GM12873 (cell line): ENCODE measurements at regions not wholly inside any gene's neighbourhood (a gene's known extent, or its start where the extent isn't known, plus 50 kb on each side); places are given as distances from the start of the nearest gene placed in this dataset.

ENCODE experiments used
- CTCF ChIP-seq: IDR thresholded peaks from 2 replicates; pipeline ENCODE4 v1.5.1; 2012; ENCODE audit warnings: low read depth, mild to moderate bottlenecking, moderate library complexity, low read length, control low read depth; ENCODE audit not compliant: insufficient read depth; ENCODE audit errors: missing control alignments

DNA sequence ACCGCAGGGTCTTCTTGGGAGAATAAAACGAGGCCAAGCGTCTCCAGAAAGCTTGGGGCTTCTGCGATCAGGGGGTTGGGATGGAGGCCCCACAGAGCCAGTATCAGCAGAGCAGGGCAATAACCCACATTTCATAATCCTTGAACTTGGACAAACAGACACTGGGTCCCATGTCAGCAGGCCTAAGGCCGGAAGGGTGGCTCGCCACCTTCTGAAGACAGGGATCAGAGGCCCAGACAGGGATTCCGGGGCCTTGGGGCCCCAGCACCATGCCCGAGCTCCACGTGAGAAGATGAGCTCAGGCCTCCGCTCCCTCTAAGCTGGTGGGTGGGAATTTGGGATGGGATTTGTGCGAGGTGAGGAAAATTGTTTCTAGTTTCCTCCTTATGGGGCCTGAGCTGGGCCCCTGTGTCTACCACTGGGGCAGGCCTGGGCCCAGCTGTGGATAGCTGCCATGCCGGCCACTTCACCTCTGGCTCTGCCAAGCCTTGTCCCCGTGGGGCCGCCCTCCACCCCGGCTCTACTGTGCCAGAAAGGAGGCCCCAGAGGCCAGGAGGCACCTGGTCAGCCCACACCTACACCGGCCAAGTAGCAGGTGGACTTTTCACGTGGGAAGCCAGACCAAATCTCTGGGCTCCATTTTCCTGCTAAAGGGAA is 67.2 kb upstream of the DLK1 start:
- no peak for TF ChIP-seq CTCF

- no peak for TF ChIP-seq CTCF
Measured at GRCh38 chr14:100660498-100660881, 66.2 kb upstream of the DLK1 start.

DNA sequence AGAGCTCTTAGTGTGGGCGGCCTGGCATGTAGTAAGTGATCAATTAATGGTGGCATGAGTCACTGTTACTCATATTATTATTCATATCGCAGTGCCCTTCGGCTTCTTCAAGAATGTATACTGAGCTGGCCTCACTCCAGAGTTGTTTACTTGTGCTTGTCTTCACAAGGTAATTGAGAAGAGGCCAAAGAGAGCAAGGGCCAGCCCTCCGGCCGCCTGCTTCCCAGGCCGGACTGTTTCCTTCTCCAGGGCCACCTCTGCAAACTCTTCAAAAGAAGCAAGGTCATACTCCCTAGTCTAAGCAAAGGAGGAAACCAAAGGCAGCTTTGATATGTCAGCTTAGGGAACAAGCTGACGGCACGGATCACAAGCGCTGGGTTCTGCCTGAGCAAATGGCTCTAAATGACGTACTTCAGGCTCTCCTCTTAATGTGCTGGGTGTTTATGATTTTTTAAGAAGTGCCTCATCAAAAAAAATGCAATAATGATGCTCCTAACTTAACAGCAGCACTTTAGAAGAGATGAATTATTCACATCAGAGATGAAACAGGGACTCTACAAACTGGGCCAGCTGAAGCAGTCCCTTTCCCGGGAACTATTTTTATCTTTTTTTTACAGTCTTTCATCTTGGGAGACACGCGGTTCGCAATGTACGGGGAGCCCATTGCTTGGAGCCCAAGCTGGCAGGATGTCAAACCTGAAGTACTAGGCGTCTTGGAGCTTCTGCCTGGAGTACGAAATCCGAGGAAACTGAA is 65.6 kb upstream of the DLK1 start:
- TF ChIP-seq CTCF, result no peak

- peak; percentile 82 for TF ChIP-seq CTCF
Measured at GRCh38 chr14:100662879-100663760, 63.6 kb upstream of the DLK1 start.

DNA sequence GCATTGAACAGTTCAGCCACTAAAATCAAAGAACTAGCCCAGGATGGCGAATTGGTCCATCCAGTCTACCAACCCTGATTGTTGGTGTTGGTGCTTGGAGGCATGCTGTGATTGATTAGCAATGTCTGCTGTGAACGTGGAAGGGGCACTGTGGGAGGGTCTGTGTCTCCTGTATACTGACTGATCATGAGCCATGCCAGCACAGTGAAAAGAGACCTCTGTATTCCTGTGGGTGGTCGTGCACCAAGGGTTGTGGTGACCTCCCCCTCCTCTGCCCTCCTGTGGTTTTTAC is 63.0 kb upstream of the DLK1 start:
- no peak for TF ChIP-seq CTCF

GRCh38 chr14:100664231-100664630 is 62.5 kb upstream of the DLK1 start:
- TF ChIP-seq CTCF, result no peak
